ENCODE measurements at regions not wholly inside any gene's neighbourhood (a gene's known extent, or its start where the extent isn't known, plus 50 kb on each side); places are given as distances from the start of the nearest gene placed in this dataset.

GRCh38 chr6:76438768-76439167, 366.3 kb upstream of the IMPG1 start:
- ChIA-PET CTCF (no interaction called here), POLR2A (no interaction called here)
- intact Hi-C loops (cut with micrococcal nuclease; ENCODE audit: unreplicated experiment) (no loop called here), in situ Hi-C loops (cut with HindIII; ENCODE audit: low pct_unique_long_range_greater_than_20kb, low sequenced_read_pairs) (no loop called here)
- H3K9me3 ChIP-seq (ENCODE audit: control insufficient read depth, insufficient read depth, low read depth, low read length): no peaks in the 10 kb centered on the region
- ATAC-seq: no peak
- no peaks in the 10 kb centered on the region for H3K4me1 ChIP-seq (ENCODE audit: control insufficient read depth, insufficient read depth, low read length)
- H3K4me3 ChIP-seq (ENCODE audit: low read depth in 2 of 2, low read length in 2 of 2): no peak overlapping the region
- H3K36me3 ChIP-seq (ENCODE audit: control insufficient read depth, insufficient read depth, low read length): no peaks in the 10 kb centered on the region
- H3K27me3 ChIP-seq (ENCODE audit: control insufficient read depth, insufficient read depth, low read length): no peaks in the 10 kb centered on the region
- no TSS peak for BruUV-seq (replicated peaks)
- TF ChIP-seq CTCF (IDR thresholded peaks at IDR 0.05) (no peak), TCF7L2 (IDR thresholded peaks at IDR 0.05; ENCODE audit: low read depth, low read length) (no peak), REST (IDR thresholded peaks at IDR 0.05; ENCODE audit: insufficient read depth in 1 of 2, low read depth in 2 of 2, low read length in 1 of 2) (no peak), POLR2AphosphoS5 (IDR thresholded peaks at IDR 0.05; ENCODE audit: low read depth, low read length) (no peak), SIN3A (IDR thresholded peaks at IDR 0.05; ENCODE audit: borderline replicate concordance, insufficient read depth, low read depth, low read length) (no peak)
- no peak overlapping the region for H3K27ac ChIP-seq (ENCODE audit: low read length)
- no peak for DNase-seq (ENCODE audit: low read depth, low spot score)

- no peaks in the 10 kb centered on the region for H3K9me3 ChIP-seq (ENCODE audit: control insufficient read depth, insufficient read depth, low read depth, low read length)
- DNase-seq (ENCODE audit: low read depth, low spot score) (no peak), ATAC-seq (no peak)
- H3K27ac ChIP-seq (ENCODE audit: low read length): no peak overlapping the region
- ChIA-PET CTCF (no interaction called here), POLR2A (no interaction called here)
- no peaks in the 10 kb centered on the region for H3K27me3 ChIP-seq (ENCODE audit: control insufficient read depth, insufficient read depth, low read length)
- H3K36me3 ChIP-seq (ENCODE audit: control insufficient read depth, insufficient read depth, low read length): no peaks in the 10 kb centered on the region
- in situ Hi-C loops (cut with HindIII; ENCODE audit: low pct_unique_long_range_greater_than_20kb, low sequenced_read_pairs): no loop called here
- H3K4me3 ChIP-seq (ENCODE audit: low read depth in 2 of 2, low read length in 2 of 2): no peak overlapping the region
- no peaks in the 10 kb centered on the region for H3K4me1 ChIP-seq (ENCODE audit: control insufficient read depth, insufficient read depth, low read length)
- BruUV-seq (replicated peaks): no TSS peak
- TF ChIP-seq POLR2AphosphoS5 (IDR thresholded peaks at IDR 0.05; ENCODE audit: low read depth, low read length) (no peak), CTCF (IDR thresholded peaks at IDR 0.05) (no peak), TCF7L2 (IDR thresholded peaks at IDR 0.05; ENCODE audit: low read depth, low read length) (no peak), SIN3A (IDR thresholded peaks at IDR 0.05; ENCODE audit: borderline replicate concordance, insufficient read depth, low read depth, low read length) (no peak), REST (IDR thresholded peaks at IDR 0.05; ENCODE audit: insufficient read depth in 1 of 2, low read depth in 2 of 2, low read length in 1 of 2) (no peak)
- intact Hi-C loops (cut with micrococcal nuclease; ENCODE audit: unreplicated experiment): no loop called here
Observed at GRCh38 chr6:76435174-76435573, 362.7 kb upstream of the IMPG1 start.

All from Panc1 (cell line).